GM18867 (cell line): ENCODE measurements at regions not wholly inside any gene's neighbourhood (a gene's known extent, or its start where the extent isn't known, plus 50 kb on each side); places are given as distances from the start of the nearest gene placed in this dataset.
"Not testable (repeated sequence)": the region's sequence is repeated elsewhere in the genome, so short reads cannot be mapped to it uniquely, and the experiment has no call there.

Source experiments
- ATAC-seq: cut with Tn5 transposase; IDR thresholded peaks from one replicate; pipeline ENCODE4 v1.9.1; 2021; ENCODE audit warnings: mild to moderate bottlenecking, moderate library complexity; ENCODE audit not compliant: unreplicated experiment

- no peak for ATAC-seq
Observed at GRCh38 chr12:131407221-131408035, 303.5 kb upstream of the SFSWAP start.

- ATAC-seq: no peak
Observed at GRCh38 chr12:131408036-131408365, 302.9 kb upstream of the SFSWAP start.

GRCh38 chr12:131408484-131408883, 302.4 kb upstream of the SFSWAP start:
- no peak for ATAC-seq

GRCh38 chr12:131409211-131409610, 301.7 kb upstream of the SFSWAP start:
- ATAC-seq: no peak

GRCh38 chr12:131411827-131412226, 299.1 kb upstream of the SFSWAP start:
- ATAC-seq: not testable (repeated sequence)

- ATAC-seq: no peak
Observed at GRCh38 chr12:131413006-131413405, 297.9 kb upstream of the SFSWAP start.

- ATAC-seq: no peak
Observed at GRCh38 chr12:131413471-131413870, 297.4 kb upstream of the SFSWAP start.

- ATAC-seq: not testable (repeated sequence)
Observed at GRCh38 chr12:131414155-131414922, 296.6 kb upstream of the SFSWAP start.

GRCh38 chr12:131415781-131416180, 295.1 kb upstream of the SFSWAP start:
- ATAC-seq: no peak

- ATAC-seq: no peak
Observed at GRCh38 chr12:131418121-131418520, 292.8 kb upstream of the SFSWAP start.

GRCh38 chr12:131418884-131419283, 292.0 kb upstream of the SFSWAP start:
- no peak for ATAC-seq

GRCh38 chr12:131420867-131421447, 289.9 kb upstream of the SFSWAP start:
- ATAC-seq: no peak

- no peak for ATAC-seq
Observed at GRCh38 chr12:131421509-131422186, 289.2 kb upstream of the SFSWAP start.

GRCh38 chr12:131422187-131422520, 288.7 kb upstream of the SFSWAP start:
- ATAC-seq: no peak

GRCh38 chr12:131422744-131423143, 288.1 kb upstream of the SFSWAP start:
- ATAC-seq: no peak

- no peak for ATAC-seq
Observed at GRCh38 chr12:131424270-131424669, 286.6 kb upstream of the SFSWAP start.

GRCh38 chr12:131425112-131426075, 285.5 kb upstream of the SFSWAP start:
- no peak for ATAC-seq

- no peak for ATAC-seq
Observed at GRCh38 chr12:131428091-131428685, 282.7 kb upstream of the SFSWAP start.

- ATAC-seq: not testable (repeated sequence)
Observed at GRCh38 chr12:131429221-131429620, 281.7 kb upstream of the SFSWAP start.

- ATAC-seq: not testable (repeated sequence)
Observed at GRCh38 chr12:131429697-131430096, 281.2 kb upstream of the SFSWAP start.
